ENCODE measurements at regions not wholly inside any gene's neighbourhood (a gene's known extent, or its start where the extent isn't known, plus 50 kb on each side); places are given as distances from the start of the nearest gene placed in this dataset.
"Not testable (repeated sequence)": the region's sequence is repeated elsewhere in the genome, so short reads cannot be mapped to it uniquely, and the experiment has no call there.

GRCh38 chr6:27547157-27548075, 74.5 kb upstream of the ZNF184 start:
- DNase-seq (ENCODE audit: low read depth), result peak; percentile 53

GRCh38 chr6:27546522-27546921, 73.6 kb upstream of the ZNF184 start:
- DNase-seq (ENCODE audit: low read depth), result no peak

DNA sequence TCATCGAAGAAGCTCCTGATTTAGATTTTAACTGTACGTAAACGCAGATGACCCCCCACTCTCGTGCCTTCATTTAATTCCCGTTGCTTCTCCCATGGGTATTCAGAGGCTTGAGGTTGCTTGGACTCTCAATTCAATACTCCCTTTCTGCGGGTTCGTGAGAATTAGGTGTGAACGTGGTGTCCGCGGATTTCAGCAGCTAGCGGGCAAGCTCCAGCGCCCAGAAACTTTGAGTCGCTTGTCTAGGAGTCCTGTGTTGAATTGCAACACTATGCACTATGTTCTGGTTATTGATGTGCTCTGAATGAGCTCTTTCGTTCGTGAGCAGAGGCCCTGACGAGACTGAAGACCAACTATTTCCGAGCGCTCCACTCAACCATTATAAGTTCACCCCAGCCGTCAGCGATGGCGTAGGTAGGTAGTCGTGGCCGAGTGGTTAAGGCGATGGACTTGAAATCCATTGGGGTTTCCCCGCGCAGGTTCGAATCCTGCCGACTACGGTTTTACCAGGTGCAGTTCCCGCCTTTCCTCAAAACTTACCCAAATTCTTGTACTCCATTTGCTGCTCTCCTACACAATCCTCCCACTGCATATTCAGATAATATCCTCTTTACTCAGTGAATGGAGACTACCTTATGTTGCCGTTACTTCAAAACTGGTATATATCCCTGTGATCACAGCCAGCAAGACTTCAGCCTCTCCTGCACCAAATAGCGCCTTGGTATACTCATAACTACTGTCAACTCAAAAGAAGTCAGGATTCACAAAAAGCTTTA, 72.6 kb upstream of the ZNF184 start:
- DNase-seq (ENCODE audit: low read depth), result peak; percentile 11

DNA sequence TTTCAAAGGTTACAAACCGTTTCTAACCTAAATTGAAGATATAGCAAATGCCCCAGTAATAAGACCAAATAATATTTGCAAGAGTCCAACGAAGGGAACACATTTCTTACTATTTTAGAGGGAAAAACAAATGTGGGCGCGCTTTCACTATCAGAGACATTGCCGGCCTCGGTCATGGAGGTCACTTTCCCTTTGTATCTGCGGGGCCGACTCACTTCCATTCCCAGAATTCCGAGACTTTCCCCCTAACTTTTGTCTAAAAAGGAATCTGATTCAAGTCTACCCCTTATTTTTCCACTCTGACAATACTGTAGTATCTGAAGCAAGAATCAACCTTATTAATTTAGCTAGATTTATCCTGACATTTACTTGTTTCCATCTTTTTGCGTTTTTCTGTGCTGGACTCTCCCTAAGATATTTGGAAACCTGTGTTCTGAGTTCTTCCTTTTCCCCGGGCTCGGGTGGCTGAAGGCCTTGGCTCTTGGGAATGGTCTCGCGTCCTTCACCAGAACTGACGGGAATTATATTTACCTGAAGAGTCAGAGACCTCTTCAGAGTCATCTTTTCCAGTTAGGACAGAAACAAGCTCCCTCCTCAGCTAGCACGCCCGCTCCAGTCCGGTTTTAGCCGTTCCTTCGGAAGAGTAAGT, 71.8 kb upstream of the ZNF184 start:
- DNase-seq (ENCODE audit: low read depth), result no peak

DNA sequence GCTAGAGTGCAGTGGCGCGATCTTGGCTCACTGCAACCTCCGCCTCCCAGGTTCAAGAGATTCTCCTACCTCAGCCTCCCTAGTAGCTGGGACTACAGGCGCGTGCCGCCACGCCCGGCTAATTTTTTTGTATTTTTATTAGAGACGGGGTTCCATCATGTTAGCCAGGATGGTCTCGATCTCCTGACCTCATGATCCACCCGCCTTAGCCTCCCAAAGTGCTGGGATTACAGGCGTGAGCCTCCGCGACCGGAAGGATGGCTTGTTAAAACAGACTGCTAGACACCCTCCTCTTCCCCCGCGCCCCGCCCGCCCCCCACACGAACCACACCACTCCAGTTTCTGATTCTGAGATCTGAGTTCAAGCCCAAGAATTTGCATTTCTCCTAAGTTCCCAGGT, 71.2 kb upstream of the ZNF184 start:
- not testable (repeated sequence) for DNase-seq (ENCODE audit: low read depth)

DNA sequence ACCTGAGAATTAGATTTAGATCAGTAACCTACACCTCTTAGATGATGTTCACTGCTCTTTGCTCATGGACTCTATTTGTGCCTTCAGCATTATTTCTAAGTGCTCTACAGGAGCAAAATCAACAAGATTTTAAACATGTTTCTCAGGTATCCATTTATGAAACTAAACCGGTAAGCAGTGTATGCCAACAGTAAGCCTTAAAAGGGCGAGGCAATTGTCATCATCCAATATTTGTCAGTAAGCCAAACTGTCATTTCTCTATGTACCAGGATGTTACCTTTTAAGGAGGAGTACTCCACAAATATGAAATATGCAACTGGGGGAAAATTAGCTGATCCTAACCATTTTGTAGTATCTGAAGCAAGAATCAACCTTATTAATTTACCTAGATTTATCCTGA, 69.6 kb upstream of the ZNF184 start:
- no peak for DNase-seq (ENCODE audit: low read depth)

DNA sequence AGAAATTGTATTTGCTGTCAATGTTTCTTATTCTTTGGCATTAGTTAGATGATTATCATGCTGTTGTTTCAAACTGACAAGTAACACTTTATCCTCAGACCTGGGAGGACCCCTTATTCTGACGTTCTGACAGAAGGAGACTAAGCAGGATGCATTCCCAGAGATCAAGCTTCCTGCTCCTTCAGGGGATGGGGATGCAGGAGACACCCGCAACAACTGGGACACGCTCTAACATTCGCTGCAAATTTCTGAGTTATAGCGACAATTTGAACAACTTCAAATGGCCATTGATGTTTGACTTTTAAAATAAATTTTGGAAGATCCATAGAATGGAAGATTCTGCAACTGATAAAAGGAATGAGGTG, 69.0 kb upstream of the ZNF184 start:
- DNase-seq (ENCODE audit: low read depth), result no peak

DNA sequence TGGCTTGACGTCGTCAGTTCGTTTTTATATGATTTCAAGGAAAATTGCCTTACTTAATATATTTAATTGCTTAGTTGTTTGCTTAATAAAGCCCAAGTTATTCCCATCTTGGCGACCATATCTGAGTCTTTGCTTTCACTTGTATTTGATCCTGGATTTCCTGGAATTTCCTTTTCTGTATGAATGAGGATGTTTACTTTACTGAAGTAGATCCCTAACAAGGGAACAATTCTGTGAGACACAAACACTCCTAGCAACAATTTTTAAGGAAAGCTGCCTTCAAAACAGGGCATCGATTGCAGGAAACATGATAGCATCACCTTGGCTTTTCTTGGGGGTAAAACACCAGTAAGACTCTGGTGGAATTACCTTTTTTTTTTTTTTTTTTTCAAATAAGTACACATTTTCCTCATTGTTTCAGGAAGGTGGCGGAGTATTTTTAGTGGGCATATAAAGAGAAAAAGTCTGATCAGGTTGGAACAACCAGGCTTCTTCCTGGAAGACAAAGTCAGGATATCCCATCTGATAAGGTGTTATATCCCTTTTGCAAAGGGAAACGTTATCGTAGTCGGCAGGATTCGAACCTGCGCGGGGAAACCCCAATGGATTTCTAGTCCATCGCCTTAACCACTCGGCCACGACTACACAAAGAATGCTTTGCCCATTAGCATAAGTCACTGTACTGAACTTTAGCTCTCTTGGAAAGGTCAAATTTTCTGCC, 68.5 kb upstream of the ZNF184 start:
- DNase-seq (ENCODE audit: low read depth), result no peak

DNA sequence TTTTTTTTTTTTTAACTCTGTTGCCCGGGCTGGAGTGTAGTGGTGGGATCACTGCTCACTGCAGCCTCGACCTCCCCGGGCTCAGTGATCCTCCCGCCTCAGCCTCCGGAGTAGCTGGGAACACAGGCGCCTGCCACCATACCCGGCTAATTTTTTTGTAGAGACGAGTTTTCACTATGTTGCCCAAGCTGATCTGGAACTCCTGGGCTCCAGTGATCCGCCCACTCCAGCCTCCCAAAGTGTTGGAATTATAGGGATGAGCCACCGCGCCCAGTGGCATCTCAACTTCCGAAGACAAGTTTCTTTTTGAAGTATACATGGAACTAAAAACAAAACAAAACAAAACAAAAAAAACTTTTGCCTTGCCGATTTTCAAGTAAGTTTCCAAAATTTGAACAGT, 66.6 kb upstream of the ZNF184 start:
- no peak for DNase-seq (ENCODE audit: low read depth)

DNA sequence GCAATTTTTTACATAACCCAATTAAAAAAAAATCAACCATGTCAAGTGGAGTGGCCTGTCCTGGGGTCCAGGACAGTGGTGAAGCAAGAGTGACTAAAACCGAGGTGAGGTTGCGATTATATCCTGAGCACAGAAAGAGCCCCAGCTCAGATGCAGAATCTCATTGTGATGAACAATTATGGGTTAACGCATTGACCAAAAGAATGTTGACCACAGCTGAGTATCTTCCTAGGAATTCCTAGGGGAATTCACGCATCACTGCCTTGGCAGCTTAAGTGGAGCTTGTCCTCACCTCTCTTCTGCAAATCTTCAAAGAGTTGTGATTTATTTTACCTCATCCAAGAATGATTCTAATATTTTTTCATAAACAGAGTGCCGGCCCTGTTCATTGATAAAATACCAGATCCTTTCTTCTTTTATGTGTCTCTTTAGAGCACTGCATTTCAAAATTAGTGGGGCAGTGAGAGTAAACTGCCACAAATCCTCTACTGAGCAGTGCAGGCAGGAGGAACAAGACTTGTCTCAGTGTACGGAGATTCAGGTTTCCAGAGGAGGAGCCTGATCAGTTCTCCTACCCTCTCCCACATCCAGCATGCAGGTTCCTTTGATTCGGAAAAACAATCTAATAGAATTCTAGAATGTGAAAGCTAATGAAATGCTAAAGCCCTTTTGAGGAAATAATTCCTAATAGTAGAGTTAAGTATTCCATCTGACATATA, 60.1 kb upstream of the ZNF184 start:
- peak; percentile 59 for DNase-seq (ENCODE audit: low read depth)

- no peak for DNase-seq (ENCODE audit: low read depth)
Observed at GRCh38 chr6:27531772-27532459, 59.0 kb upstream of the ZNF184 start.

DNA sequence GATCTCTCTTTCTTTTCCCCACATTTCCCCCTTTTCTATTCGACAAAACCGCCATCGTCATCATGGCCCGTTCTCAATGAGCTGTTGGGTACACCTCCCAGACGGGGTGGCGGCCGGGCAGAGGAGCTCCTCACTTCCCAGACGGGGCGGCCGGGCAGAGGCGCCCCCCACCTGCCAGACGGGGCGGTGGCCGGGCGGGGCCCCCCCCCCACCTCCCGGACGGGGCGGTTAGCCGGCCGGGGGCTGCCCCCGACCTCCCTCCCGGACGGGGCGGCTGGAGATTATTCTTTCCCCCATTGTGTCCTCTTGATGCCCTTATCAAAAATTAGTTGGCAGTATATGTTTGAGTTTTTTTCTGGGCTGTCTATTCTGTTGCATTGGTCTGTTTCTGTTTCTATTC, 56.9 kb upstream of the ZNF184 start:
- not testable (repeated sequence) for DNase-seq (ENCODE audit: low read depth)

DNA sequence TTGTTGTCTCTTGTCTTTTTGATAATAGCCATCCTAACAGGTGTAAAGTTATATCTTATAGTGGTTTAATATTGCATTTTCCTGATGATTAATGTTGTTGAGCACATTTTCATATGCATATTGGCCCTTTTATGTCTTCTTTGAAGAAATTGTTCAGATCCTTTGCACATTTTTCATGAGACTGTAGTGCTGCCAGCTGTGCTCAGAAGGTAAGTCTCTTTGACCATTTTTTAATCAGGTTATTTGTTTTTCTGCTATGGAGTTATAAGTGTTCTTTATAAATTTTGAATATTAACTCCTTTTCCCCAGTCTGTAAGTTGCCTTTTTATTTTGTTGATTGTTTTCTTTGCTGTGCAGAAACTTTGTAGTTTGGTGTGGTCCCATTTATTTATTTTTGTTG, 55.8 kb upstream of the ZNF184 start:
- no peak for DNase-seq (ENCODE audit: low read depth)

Measured in myocyte (in vitro differentiated cells).